ENCODE measurements at regions not wholly inside any gene's neighbourhood (a gene's known extent, or its start where the extent isn't known, plus 50 kb on each side); places are given as distances from the start of the nearest gene placed in this dataset.

GRCh38 chr6:25013246-25013645, 77.5 kb upstream of the RIPOR2 start:
- POLR2A ChIA-PET, result interaction anchor here (1.3 kb wide), 1 partner anchor 21 kb away, joined by 3 read pairs; no protein-coding TSS in a partner anchor
- Histone ChIP-seq H3K36me3 (ENCODE audit: control insufficient read depth in 2 of 2, insufficient read depth in 2 of 2, low read length in 1 of 2) (no peaks in the 10 kb centered on the region), H3K27ac (ENCODE audit: control insufficient read depth, insufficient read depth) (no peak overlapping the region), H3K4me1 (ENCODE audit: control insufficient read depth, insufficient read depth, low read length) (peaks cover 5% of the 10 kb centered on the region), H4K20me1 (ENCODE audit: control insufficient read depth, insufficient read depth) (no peaks in the 10 kb centered on the region), H3K79me2 (ENCODE audit: control insufficient read depth, insufficient read depth, low read length) (no peaks in the 10 kb centered on the region), H3K27me3 (replicated peaks in 1 of 2; ENCODE audit: control insufficient read depth in 2 of 2, insufficient read depth in 2 of 2, low read length in 1 of 2) (no peaks in the 10 kb centered on the region), H3K9me3 (replicated peaks; ENCODE audit: control insufficient read depth, insufficient read depth, low read length) (no peaks in the 10 kb centered on the region), H2AFZ (ENCODE audit: control insufficient read depth, low read depth, low read length) (no peak overlapping the region), H3K4me2 (ENCODE audit: control insufficient read depth, insufficient read depth) (no peak overlapping the region), H3K9ac (ENCODE audit: control insufficient read depth, insufficient read depth, low read length) (no peak overlapping the region), H3K4me3 (no peak overlapping the region)
- BruUV-seq (replicated peaks), result no TSS peak
- RAD21 ChIA-PET (ENCODE audit: unreplicated experiment), result interaction anchor here (1.3 to 7.2 kb wide), 5 partner anchors 14 to 157 kb away, joined by 3 to 97 read pairs (median 22); partner anchors contain the start of gene RIPOR2
- ATAC-seq (peak; percentile 73), DNase-seq (ENCODE audit: low read depth, low spot score) (no peak), FAIRE-seq (no peak)
- TF ChIP-seq BMI1 (IDR thresholded peaks at IDR 0.05; ENCODE audit: borderline replicate concordance) (no peak), NBN (IDR thresholded peaks at IDR 0.05) (no peak)
- TF ChIP-seq, protein P1, sequence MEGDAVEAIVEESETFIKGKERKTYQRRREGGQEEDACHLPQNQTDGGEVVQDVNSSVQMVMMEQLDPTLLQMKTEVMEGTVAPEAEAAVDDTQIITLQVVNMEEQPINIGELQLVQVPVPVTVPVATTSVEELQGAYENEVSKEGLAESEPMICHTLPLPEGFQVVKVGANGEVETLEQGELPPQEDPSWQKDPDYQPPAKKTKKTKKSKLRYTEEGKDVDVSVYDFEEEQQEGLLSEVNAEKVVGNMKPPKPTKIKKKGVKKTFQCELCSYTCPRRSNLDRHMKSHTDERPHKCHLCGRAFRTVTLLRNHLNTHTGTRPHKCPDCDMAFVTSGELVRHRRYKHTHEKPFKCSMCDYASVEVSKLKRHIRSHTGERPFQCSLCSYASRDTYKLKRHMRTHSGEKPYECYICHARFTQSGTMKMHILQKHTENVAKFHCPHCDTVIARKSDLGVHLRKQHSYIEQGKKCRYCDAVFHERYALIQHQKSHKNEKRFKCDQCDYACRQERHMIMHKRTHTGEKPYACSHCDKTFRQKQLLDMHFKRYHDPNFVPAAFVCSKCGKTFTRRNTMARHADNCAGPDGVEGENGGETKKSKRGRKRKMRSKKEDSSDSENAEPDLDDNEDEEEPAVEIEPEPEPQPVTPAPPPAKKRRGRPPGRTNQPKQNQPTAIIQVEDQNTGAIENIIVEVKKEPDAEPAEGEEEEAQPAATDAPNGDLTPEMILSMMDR (IDR thresholded peaks at IDR 0.05 in 2 of 3, conservative IDR thresholded peaks at IDR 0.05 in 1 of 3; ENCODE audit: control insufficient read depth in 2 of 3, extremely low read depth in 1 of 3, insufficient read depth in 1 of 3, low read depth in 3 of 3, low read length in 3 of 3), result peak; percentile 26 to 41 (median 31); a peak in 4 of 6 replicates
- whole genome bisulfite sequencing (ENCODE audit: insufficient coverage, insufficient replicate concordance, low lambda C conversion rate, missing lambda C conversion rate), result 28% methylated on average over 4 of the region's 4 CpGs
- intact Hi-C loops (cut with micrococcal nuclease; ENCODE audit: unreplicated experiment) (no loop called here), in situ Hi-C loops (cut with MboI) (loop anchor here (10.0 kb wide), 1 partner anchor 428 kb away; no protein-coding TSS in a partner anchor)
- SMC1A ChIA-PET (ENCODE audit: uncharacterized antibody, unreplicated experiment), result interaction anchor here (0.6 to 11.1 kb wide), 15 partner anchors 7 to 234 kb away, joined by 3 to 144 read pairs (median 6); partner anchors contain the start of gene RIPOR2
- CTCF ChIA-PET, result interaction anchor here (0.7 to 18.8 kb wide), 16 partner anchors 10 to 234 kb away, joined by 3 to 314 read pairs (median 5); partner anchors contain the start of gene RIPOR2

DNA sequence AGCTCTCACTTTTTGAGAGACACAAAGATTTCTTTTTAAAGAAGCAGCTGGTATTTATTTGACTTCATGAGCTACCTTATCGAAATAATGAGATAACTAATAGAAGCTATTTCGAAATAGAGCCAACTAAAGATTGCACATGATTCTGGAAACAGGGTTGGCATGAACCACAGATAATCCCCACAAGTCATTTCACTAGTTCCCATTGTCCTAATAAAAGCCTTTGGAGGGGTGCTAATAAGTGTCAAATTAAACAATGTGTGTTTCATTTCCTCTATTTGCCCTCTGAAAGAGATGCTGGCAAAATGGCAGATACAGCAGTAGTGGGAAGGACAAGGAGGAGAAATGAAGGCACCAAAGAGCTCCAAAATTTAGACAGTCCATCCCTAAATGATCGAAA, 78.6 kb upstream of the RIPOR2 start:
- RAD21 ChIA-PET (ENCODE audit: unreplicated experiment), result interaction anchor here (0.7 to 7.2 kb wide), 16 partner anchors 13 to 235 kb away, joined by 3 to 97 read pairs (median 5); partner anchors contain the start of gene RIPOR2
- FAIRE-seq (no peak), ATAC-seq (peak; percentile 23), DNase-seq (ENCODE audit: low read depth, low spot score) (no peak)
- intact Hi-C loops (cut with micrococcal nuclease; ENCODE audit: unreplicated experiment) (no loop called here), in situ Hi-C loops (cut with MboI) (loop anchor here (10.0 kb wide), 1 partner anchor 430 kb away; no protein-coding TSS in a partner anchor)
- H3K27me3 ChIP-seq (replicated peaks in 1 of 2; ENCODE audit: control insufficient read depth in 2 of 2, insufficient read depth in 2 of 2, low read length in 1 of 2), result no peaks in the 10 kb centered on the region
- CTCF ChIA-PET, result interaction anchor here (0.8 to 18.8 kb wide), 22 partner anchors 11 to 235 kb away, joined by 3 to 314 read pairs (median 5); partner anchors contain the start of gene RIPOR2
- no peaks in the 10 kb centered on the region for H3K9me3 ChIP-seq (replicated peaks; ENCODE audit: control insufficient read depth, insufficient read depth, low read length)
- H2AFZ ChIP-seq (ENCODE audit: control insufficient read depth, low read depth, low read length), result no peak overlapping the region
- H3K4me1 ChIP-seq (ENCODE audit: control insufficient read depth, insufficient read depth, low read length), result peaks cover 5% of the 10 kb centered on the region
- WGBS (ENCODE audit: insufficient coverage, insufficient replicate concordance, low lambda C conversion rate, missing lambda C conversion rate), result 49% methylated on average over 3 of the region's 3 CpGs
- no peak overlapping the region for H3K4me2 ChIP-seq (ENCODE audit: control insufficient read depth, insufficient read depth)
- POLR2A ChIA-PET, result interaction anchor here (0.6 to 1.9 kb wide), 5 partner anchors 12 to 296 kb away, joined by 4 to 5 read pairs (median 4); partner anchors contain the start of gene C6orf62
- no peaks in the 10 kb centered on the region for H3K79me2 ChIP-seq (ENCODE audit: control insufficient read depth, insufficient read depth, low read length)
- no peak overlapping the region for H3K27ac ChIP-seq (ENCODE audit: control insufficient read depth, insufficient read depth)
- no TSS peak for BruUV-seq (replicated peaks)
- H3K4me3 ChIP-seq, result no peak overlapping the region
- H3K36me3 ChIP-seq (ENCODE audit: control insufficient read depth in 2 of 2, insufficient read depth in 2 of 2, low read length in 1 of 2), result no peaks in the 10 kb centered on the region
- no peaks in the 10 kb centered on the region for H4K20me1 ChIP-seq (ENCODE audit: control insufficient read depth, insufficient read depth)
- SMC1A ChIA-PET (ENCODE audit: uncharacterized antibody, unreplicated experiment), result interaction anchor here (0.8 to 11.1 kb wide), 31 partner anchors 8 to 492 kb away, joined by 3 to 144 read pairs (median 3); partner anchors contain the start of gene RIPOR2
- no peak overlapping the region for H3K9ac ChIP-seq (ENCODE audit: control insufficient read depth, insufficient read depth, low read length)
- TF ChIP-seq MEF2B (IDR thresholded peaks at IDR 0.05; ENCODE audit: partially characterized antibody, poor library complexity, severe bottlenecking) (peak; percentile 10), RFX5 (IDR thresholded peaks at IDR 0.05; ENCODE audit: low read depth, low read length) (no peak), SPI1 (IDR thresholded peaks at IDR 0.05; ENCODE audit: borderline replicate concordance, insufficient read depth, low read depth, low read length) (peak; percentile 61; the same call in 1 of the 2 replicates), MTA2 (IDR thresholded peaks at IDR 0.05; ENCODE audit: low read depth) (peak; percentile 81), BMI1 (IDR thresholded peaks at IDR 0.05; ENCODE audit: borderline replicate concordance) (peak; percentile 40; the same call in 1 of the 2 replicates), ATF2 (IDR thresholded peaks at IDR 0.05; ENCODE audit: low read length) (no peak), BHLHE40 (IDR thresholded peaks at IDR 0.05; ENCODE audit: borderline replicate concordance in 1 of 2, low read depth in 2 of 2, low read length in 1 of 2) (peak in 1 of 2 experiments; percentile 24; a peak in 1 of 4 replicates), HDAC2 (IDR thresholded peaks at IDR 0.05) (no peak)

Data from GM12878 (cell line).